Esophagus (tissue), 2 donors: ENCODE measurements at regions not wholly inside any gene's neighbourhood (a gene's known extent, or its start where the extent isn't known, plus 50 kb on each side); places are given as distances from the start of the nearest gene placed in this dataset.

Experiments used
- H3K27ac ChIP-seq, 2 donors: one replicate each; pipeline ENCODE4 v1.5.1; 2013; ENCODE audit warnings: low read depth in 2 of 2, mild to moderate bottlenecking in 2 of 2, inconsistent platforms in 1 of 2, low read length in 1 of 2, moderate library complexity in 1 of 2
- H3K27me3 ChIP-seq, 2 donors: one replicate each; pipeline ENCODE4 v1.6.1; 2013; ENCODE audit warnings: low read length in 2 of 2, control low read depth in 1 of 2, mild to moderate bottlenecking in 1 of 2; ENCODE audit not compliant: insufficient read depth in 2 of 2, control insufficient read depth in 1 of 2
- H3K36me3 ChIP-seq, 2 donors: one replicate each; pipeline ENCODE4 v1.6.1; 2013; ENCODE audit warnings: low read length in 1 of 2; ENCODE audit not compliant: control insufficient read depth in 2 of 2, insufficient read depth in 2 of 2
- H3K4me1 ChIP-seq, 2 donors: one replicate each; pipeline ENCODE4 v1.6.1; 2013; ENCODE audit warnings: low read length in 1 of 2; ENCODE audit not compliant: control insufficient read depth in 2 of 2, insufficient read depth in 2 of 2
- H3K4me3 ChIP-seq, 2 donors: one replicate each; pipeline ENCODE4 v1.5.1; 2013; ENCODE audit warnings: low read length in 2 of 2, mild to moderate bottlenecking in 2 of 2, low read depth in 1 of 2, moderate library complexity in 1 of 2
- H3K9me3 ChIP-seq, 2 donors: one replicate each; pipeline ENCODE4 v1.6.1; 2013; ENCODE audit warnings: mild to moderate bottlenecking in 2 of 2, low read depth in 1 of 2, low read length in 1 of 2, moderate library complexity in 1 of 2; ENCODE audit not compliant: control insufficient read depth in 2 of 2, insufficient read depth in 1 of 2
- WGBS, 2 donors: extraction: QIAGEN DNeasy Blood & Tissue Kit; methylation state at CpG; one replicate each; pipeline ENCODE4 v1.1.7; 2013; 5-methylcytosine and 5-hydroxymethylcytosine counted together
- donor health status: healthy with polysubstance abuse.
- donor health status: Bipolar disorder and iron deficiency.

DNA sequence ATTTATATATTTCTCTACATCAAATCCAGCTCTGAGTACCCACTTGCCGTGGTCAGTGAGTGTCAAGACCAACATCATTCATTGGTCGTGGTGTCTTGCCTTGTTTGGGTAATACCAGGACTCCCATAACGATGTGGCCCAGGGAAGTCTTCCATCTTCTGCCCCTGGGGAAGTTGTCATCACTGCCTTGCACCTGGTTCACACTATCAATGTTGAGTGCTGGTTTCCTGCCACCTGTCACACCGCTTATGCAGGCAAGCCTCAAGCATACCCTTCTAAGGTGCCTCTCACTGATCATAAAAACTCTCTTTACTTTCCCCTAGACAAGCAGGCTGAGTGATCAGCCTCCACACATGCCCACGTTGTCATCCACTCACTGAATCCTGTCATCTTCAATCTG lies 382.4 kb downstream of the KCTD12 start:
- 53 to 61% methylated on average over 5 of the region's 5 CpGs for WGBS, 2 donors
- H3K27ac ChIP-seq = no peak overlapping the region
- no peaks in the 10 kb centered on the region for H3K4me1 ChIP-seq
- H3K27me3 ChIP-seq = no peaks in the 10 kb centered on the region
- no peak overlapping the region for H3K4me3 ChIP-seq
- no peaks in the 10 kb centered on the region for H3K9me3 ChIP-seq
- H3K36me3 ChIP-seq = no peaks in the 10 kb centered on the region

GRCh38 chr13:76503291-76503690 lies 382.9 kb downstream of the KCTD12 start:
- 82% methylated on average over 1 of the region's 1 CpG for WGBS, 2 donors
- H3K9me3 ChIP-seq = no peaks in the 10 kb centered on the region

DNA sequence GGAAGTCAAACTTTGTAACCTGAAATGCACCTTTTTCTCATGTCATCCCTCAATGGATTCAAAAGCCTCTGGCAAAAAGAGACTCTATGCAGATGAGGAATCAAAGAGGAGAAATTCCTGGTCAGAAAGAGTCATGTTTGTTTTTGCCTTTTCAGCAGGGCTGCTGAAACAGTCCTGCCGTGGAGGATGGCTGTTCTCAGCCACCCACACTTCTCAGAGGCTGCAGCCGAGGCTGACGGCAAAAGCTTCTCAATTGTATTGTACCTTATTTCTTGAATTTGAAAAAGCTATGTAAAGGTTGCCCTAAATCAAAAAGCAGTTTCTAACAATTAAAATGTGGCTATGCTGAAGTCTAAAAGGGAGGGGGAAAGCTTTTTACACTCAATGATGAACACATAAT lies 385.3 kb downstream of the KCTD12 start:
- Histone ChIP-seq H3K9me3 (no peaks in the 10 kb centered on the region), H3K27me3 (no peaks in the 10 kb centered on the region), H3K4me1 (no peaks in the 10 kb centered on the region), H3K27ac (no peak overlapping the region), H3K4me3 (no peak overlapping the region), H3K36me3 (no peaks in the 10 kb centered on the region)
- 50% methylated on average over 3 of the region's 3 CpGs for WGBS, 2 donors

More at GRCh38 chr13:76503291-76503690, 382.9 kb downstream of the KCTD12 start:
- H3K36me3 ChIP-seq = no peaks in the 10 kb centered on the region
- no peak overlapping the region for H3K27ac ChIP-seq
- H3K4me1 ChIP-seq = no peaks in the 10 kb centered on the region
- H3K27me3 ChIP-seq = no peaks in the 10 kb centered on the region
- H3K4me3 ChIP-seq = no peak overlapping the region

DNA sequence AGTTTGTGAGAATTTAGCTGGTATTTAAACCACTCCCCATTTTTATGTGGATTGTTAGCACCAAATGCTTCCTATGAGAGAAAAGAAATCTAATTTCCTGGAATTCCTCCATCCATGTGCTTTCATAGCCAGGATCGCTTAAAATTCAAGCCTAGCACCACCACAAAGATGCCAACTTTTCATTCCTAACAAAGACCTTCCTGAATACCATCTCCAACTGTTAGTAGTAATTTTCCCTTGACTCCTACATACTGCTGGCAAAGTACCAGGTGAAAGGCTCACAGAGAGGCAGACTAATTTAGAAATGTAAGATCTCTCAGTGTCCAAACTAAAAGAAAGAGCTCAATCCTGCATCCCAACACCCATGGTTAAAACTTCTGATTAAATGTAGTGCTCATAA lies 386.3 kb downstream of the KCTD12 start:
- Histone ChIP-seq H3K9me3 (no peaks in the 10 kb centered on the region), H3K4me1 (no peaks in the 10 kb centered on the region), H3K27ac (no peak overlapping the region), H3K36me3 (no peaks in the 10 kb centered on the region), H3K27me3 (no peaks in the 10 kb centered on the region), H3K4me3 (no peak overlapping the region)
- WGBS, 2 donors = 60 to 73% methylated on average over 1 of the region's 1 CpG

DNA sequence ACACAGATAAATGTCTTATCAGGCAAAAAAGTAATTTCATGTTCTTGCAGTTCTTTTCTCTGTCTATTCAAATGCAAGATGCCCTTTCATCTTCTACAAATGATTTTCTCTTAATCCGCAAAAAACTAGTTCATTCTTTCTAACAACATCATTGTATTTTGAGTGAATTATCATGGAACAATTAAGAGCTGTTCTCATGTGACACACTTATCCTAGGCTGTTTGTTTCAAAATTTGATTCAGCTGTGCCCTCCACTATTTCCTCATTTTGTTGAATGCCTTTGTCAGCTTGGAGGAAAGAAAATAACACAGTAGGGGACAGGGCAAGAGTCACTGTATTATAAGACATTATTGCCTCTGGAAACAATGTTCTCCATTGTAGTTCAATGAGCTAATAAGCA lies 396.9 kb downstream of the KCTD12 start:
- Histone ChIP-seq H3K36me3 (no peaks in the 10 kb centered on the region), H3K9me3 (no peaks in the 10 kb centered on the region)
- WGBS, 2 donors = 85 to 94% methylated on average over 1 of the region's 1 CpG

GRCh38 chr13:76481738-76482137 lies 404.5 kb downstream of the KCTD12 start:
- WGBS, 2 donors = 68 to 70% methylated on average over 2 of the region's 2 CpGs
- Histone ChIP-seq H3K9me3 (no peaks in the 10 kb centered on the region), H3K36me3 (no peaks in the 10 kb centered on the region), H3K27ac (no peak overlapping the region), H3K27me3 (no peaks in the 10 kb centered on the region), H3K4me3 (no peak overlapping the region), H3K4me1 (no peaks in the 10 kb centered on the region)

More for the DNA sequence above, 396.9 kb downstream of the KCTD12 start:
- Histone ChIP-seq H3K27me3 (no peaks in the 10 kb centered on the region), H3K27ac (no peak overlapping the region), H3K4me1 (no peaks in the 10 kb centered on the region), H3K4me3 (no peak overlapping the region)

GRCh38 chr13:76474966-76475365 lies 411.2 kb downstream of the KCTD12 start:
- Histone ChIP-seq H3K27me3 (no peaks in the 10 kb centered on the region), H3K36me3 (no peaks in the 10 kb centered on the region), H3K9me3 (no peaks in the 10 kb centered on the region), H3K4me1 (no peaks in the 10 kb centered on the region), H3K27ac (no peak overlapping the region), H3K4me3 (no peak overlapping the region)
- 70 to 73% methylated on average over 2 of the region's 2 CpGs for WGBS, 2 donors

DNA sequence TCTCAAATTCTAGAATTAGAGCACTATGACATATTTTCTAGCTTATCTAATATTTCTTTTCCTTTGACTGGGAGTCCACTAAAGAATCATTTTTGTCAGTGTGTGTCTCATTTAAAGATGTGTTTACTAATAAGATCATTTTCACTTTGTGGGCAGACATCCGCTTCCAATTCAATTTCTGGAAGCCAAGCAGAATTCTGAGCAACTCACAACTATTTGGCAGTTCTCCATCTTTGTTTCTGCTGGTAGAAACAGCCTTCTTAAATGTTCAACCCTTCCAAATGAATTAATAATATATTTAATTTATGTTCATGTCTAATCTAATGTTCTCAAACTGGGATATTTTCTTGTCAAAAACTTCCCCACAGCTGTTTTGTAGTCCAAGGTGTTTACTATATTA lies 411.8 kb downstream of the KCTD12 start:
- H3K9me3 ChIP-seq = no peaks in the 10 kb centered on the region
- no peaks in the 10 kb centered on the region for H3K4me1 ChIP-seq
- no peak overlapping the region for H3K27ac ChIP-seq
- H3K27me3 ChIP-seq = no peaks in the 10 kb centered on the region
- H3K4me3 ChIP-seq = no peak overlapping the region
- WGBS, 2 donors = 57 to 69% methylated on average over 1 of the region's 1 CpG
- H3K36me3 ChIP-seq = no peaks in the 10 kb centered on the region

DNA sequence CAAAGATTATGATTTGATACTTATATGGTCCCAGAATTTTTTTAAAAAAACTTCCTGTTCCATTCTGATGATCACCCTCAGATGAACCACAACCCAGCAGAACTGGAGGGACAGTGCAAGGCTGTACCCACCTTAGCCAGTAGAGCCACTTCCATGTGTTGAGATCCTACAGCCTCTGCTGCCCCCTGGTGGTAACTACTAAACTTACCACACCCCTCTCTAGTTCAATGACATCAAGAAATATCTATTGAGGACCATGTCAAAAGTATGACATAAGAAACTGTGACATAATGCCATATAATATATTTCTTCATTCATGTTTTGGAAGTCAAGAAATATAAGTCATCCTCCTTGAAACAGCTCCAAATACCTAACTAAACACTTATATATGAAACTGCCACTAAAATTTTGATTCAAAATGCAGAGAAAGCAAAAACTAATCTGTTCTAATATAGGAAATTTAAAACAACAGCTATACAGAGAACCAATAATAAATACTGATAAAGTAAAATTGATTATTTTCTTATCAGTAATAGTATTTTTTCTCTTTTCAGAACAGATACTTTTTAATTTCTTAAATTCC lies 412.6 kb downstream of the KCTD12 start:
- Histone ChIP-seq H3K27ac (no peak overlapping the region), H3K9me3 (no peaks in the 10 kb centered on the region), H3K4me3 (no peak overlapping the region)

DNA sequence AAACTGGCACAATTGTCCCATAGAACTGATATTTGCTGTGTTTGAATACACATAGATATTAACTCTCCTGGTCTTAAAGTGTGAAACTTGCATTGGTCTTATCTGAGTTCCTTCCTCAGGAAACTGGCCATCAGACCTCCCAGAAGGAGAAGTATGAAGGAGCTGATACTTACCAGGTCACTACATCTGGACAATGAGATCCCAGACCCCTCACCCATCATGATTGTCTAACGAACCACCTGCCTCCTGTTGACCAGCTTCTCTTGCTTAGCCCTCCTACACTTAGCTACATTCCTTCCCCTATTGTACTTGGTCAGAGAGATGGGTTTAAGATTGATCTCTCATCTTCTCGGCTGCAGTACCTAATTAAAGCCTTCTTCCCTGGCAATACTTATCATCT lies 413.3 kb downstream of the KCTD12 start:
- H3K27me3 ChIP-seq = no peaks in the 10 kb centered on the region
- WGBS, 2 donors = 83 to 85% methylated on average over 2 of the region's 2 CpGs
- no peaks in the 10 kb centered on the region for H3K36me3 ChIP-seq
- H3K4me3 ChIP-seq = no peak overlapping the region
- no peaks in the 10 kb centered on the region for H3K4me1 ChIP-seq
- H3K27ac ChIP-seq = no peak overlapping the region
- no peaks in the 10 kb centered on the region for H3K9me3 ChIP-seq

More for the DNA sequence above, 412.6 kb downstream of the KCTD12 start:
- Histone ChIP-seq H3K36me3 (no peaks in the 10 kb centered on the region), H3K27me3 (no peaks in the 10 kb centered on the region), H3K4me1 (no peaks in the 10 kb centered on the region)
